Prostate gland (tissue), 2 donors: ENCODE measurements at regions not wholly inside any gene's neighbourhood (a gene's known extent, or its start where the extent isn't known, plus 50 kb on each side); places are given as distances from the start of the nearest gene placed in this dataset.

Experiments
- CTCF ChIP-seq, 4 experiments: fragments of 200-600 bp in 2 of 4; fragments of 450-650 bp in 2 of 4; sonication (generic) in 2 of 4; IDR thresholded peaks; 1 replicate in 3 of 4; 2 replicates in 1 of 4; pipeline ENCODE4 v1.5.1; 2016 to 2019; ENCODE audit warnings: antibody characterized with exemption in 4 of 4, mild to moderate bottlenecking in 2 of 4, moderate library complexity in 2 of 4
- POLR2A ChIP-seq: fragments of 450-650 bp; IDR thresholded peaks from one replicate; pipeline ENCODE4 v1.6.1; 2016; ENCODE audit warnings: antibody characterized with exemption, mild to moderate bottlenecking
- POLR2AphosphoS5 ChIP-seq: sonication (generic); formaldehyde crosslinking; IDR thresholded peaks from one replicate; pipeline ENCODE4 v1.6.1; 2017; ENCODE audit warnings: antibody characterized with exemption

GRCh38 chr12:25787701-25788100 lies 170.8 kb upstream of the RASSF8 start:
- no peak for TF ChIP-seq CTCF (IDR thresholded peaks at IDR 0.05)
- TF ChIP-seq POLR2AphosphoS5 = no peak
- TF ChIP-seq POLR2A = no peak
